Breast epithelium (tissue), 3 donors: ENCODE measurements at regions not wholly inside any gene's neighbourhood (a gene's known extent, or its start where the extent isn't known, plus 50 kb on each side); places are given as distances from the start of the nearest gene placed in this dataset.

Experiments
- CTCF ChIP-seq, 3 donors: fragments of 450-650 bp; IDR thresholded peaks; one replicate each; pipeline ENCODE4 v1.5.1; 2016 to 2017; ENCODE audit warnings: antibody characterized with exemption in 3 of 3, mild to moderate bottlenecking in 3 of 3, moderate library complexity in 3 of 3
- POLR2A ChIP-seq: fragments of 450-650 bp; IDR thresholded peaks from one replicate; pipeline ENCODE4 v1.6.1; 2016; ENCODE audit warnings: antibody characterized with exemption, mild to moderate bottlenecking, moderate library complexity

- TF ChIP-seq CTCF (IDR thresholded peaks at IDR 0.05) (no peak), POLR2A (no peak)
Observed at GRCh38 chr1:166490437-166490991, 323.7 kb upstream of the FAM78B start.
